Femur (tissue), 1 donor: ENCODE measurements at regions not wholly inside any gene's neighbourhood (a gene's known extent, or its start where the extent isn't known, plus 50 kb on each side); places are given as distances from the start of the nearest gene placed in this dataset.

ENCODE experiments used
- DNase-seq: peaks from one replicate; pipeline ENCODE4 v3.0.0-alpha.2; 2017

DNA sequence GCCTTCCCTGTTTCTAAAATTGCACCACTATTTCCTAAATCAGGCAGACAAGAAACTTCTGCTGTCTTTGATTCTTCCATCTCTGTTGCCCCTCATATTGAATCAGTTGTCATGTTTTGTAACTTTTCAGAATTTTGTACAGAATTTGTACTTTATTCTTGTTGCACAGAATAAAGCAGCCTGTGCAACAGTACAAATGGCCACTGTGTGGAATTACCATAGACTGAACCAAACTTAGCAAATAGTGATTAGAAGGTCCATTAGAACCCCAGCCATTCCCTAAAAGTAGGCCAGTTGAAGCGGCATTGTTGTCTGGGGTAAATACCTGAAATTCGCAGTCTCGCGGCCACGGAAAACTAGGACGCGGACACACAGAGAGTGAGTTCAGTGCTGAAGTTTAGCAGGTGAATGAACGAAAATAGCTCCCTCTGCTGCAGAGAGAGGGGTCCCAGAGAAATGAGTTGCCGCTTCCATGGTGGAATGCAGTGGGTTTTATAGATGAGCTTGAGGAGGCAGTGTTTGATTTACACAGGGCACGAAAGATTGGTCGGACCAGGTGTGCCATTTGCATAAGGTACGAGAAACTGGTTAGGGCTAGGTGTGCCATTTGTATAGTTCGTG, 71.8 kb downstream of the C4orf33 start:
- DNase-seq: no peak

- DNase-seq: no peak
These were observed 76.2 kb downstream of the C4orf33 start for GRCh38 chr4:129172181-129172580.

- DNase-seq: no peak
These were observed 80.9 kb downstream of the C4orf33 start for GRCh38 chr4:129176864-129177263.

DNA sequence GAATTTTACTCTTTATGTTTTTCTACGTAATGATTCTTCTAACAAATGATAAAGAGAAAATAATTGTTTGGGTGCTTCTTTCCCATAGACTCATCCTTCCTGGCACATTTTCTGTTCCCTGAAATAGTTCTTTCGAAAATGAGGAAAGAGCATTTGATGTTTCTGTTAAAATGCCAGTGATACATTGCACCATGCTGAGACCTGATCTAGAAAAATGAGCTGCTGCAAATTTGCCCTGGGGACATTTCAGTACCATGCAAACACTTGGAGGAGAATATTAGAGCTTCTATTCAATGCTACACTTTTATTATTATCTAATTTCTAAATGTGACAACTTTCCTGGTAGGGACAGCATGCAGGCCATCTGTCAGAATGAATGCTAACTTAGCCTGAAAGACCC, 83.3 kb downstream of the C4orf33 start:
- DNase-seq: no peak

DNA sequence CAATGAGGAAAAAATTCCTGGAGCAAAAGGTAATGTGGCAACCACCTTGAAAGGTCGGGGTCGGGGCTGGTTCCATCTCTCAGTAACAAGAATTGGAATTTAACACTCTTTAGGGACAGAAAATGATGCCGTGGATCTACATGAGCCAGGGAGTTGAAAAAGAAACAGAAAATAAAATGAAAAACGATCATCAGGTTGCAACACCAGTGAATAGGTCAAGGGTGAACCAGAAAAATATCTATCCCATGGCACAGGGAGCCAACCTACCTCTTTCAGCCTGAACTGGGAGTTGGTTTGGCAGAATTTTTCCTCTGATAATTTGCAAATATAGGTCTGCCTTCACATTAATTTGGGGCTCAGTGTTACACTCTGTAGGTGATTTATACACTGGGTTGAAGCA, 93.7 kb downstream of the C4orf33 start:
- no peak for DNase-seq

DNA sequence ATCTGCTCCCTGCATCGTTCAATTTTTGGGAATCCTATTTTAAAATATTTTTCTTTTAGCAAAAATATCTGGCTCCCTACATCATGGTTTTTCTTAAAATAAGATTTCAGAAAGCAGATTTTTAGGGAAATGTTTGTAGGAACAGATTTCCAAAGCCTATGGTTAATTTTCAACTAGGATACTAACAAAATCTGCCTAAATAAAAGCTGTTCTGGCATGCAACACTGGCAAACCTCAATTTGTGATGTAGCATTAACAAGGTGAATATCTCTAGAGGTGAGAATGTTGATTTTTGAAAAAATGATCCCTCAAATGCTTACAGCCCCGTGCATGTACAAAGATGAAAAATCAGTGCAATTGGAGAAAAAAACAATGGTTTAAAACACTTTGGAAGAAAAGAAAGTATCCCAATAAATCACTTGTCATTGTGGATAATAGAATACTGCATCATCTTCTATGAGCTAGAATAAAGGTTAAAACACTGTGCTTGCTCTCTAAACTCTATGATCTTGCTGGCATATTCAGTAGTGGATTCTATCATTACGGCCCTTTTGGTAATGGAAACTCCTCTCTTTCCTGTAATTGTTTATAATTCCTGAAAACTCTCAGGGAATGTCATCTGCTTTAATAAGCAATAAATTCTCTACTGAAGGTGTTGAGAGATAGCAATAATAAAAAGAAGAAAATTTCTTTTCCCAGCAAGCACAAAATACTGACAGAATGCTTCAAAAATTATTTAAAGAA, 97.6 kb downstream of the C4orf33 start:
- DNase-seq: no peak

DNA sequence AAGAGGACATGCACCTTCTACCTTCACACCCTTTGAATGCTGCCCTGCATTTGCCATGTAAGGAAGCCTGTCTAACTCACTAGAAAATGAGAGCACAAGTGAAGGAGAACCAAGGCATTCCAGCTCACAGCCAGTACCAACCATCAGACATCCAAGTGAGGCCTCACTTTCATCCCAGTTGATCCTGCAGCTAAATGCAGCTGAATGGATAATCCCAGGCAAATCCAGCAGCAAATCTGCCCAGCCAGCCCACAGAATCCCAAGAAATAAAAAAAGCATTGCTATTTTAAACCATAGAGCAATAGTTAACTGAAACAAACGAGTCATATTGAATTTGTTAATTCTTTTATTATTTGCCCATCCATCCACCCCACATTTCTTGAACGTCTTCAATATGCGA, 112.5 kb downstream of the C4orf33 start:
- no peak for DNase-seq

GRCh38 chr4:129213692-129214091, 117.7 kb downstream of the C4orf33 start:
- no peak for DNase-seq

DNA sequence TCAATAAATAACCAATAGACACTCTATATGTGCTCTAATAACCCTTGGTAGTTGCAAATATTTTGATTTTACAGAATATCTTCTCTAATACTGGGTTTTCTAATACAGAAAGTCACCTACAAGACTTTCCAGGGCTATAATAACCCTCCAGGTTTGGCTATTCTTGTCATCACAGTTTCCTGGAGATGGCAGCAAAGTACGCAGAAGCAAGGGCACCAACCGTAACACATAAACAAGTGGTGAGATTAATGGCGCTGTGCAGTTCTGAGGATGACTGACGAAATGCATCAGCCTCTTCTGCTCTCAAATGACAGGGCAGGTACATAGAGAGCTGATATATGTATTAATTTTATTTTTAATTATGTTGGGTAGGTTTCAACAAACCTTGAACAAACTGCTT, 122.4 kb downstream of the C4orf33 start:
- peak; percentile 21 for DNase-seq

DNA sequence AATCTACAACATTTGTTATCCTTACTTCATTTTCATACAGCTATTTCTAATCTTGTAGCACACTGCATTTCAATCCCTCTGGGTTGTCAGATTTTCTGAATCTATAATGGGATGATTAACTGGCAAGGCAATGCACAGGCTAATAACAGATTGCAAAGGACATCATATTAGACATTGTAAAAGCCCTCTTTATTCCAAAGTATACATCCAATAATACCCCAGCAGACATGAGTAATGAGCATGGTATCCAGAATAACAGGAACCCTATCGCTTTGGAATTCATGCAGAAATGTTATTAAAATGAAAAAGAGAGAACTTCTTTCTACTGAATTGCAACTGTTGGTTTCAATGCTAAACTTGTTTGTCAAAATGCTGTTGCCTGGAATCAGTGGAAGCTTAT, 122.9 kb downstream of the C4orf33 start:
- DNase-seq: no peak

DNA sequence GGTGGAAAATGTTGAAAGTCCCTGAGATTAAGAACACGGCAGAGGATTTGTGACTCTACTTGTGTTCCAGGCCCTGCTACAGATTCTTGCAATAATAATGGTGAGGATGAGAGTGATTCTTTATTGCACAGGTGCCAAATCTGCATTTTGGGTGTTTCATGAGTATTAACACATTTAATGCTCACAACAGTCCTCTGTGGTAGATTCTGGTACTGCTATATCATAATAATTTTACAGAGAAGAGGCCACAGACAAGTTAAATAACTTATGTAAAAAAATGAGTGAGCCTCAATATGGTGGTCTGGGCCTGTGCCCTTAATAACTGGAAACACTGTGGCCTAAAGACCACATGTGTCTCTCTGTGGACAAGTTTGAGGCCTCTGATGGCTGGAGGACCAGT, 124.3 kb downstream of the C4orf33 start:
- DNase-seq: no peak

DNA sequence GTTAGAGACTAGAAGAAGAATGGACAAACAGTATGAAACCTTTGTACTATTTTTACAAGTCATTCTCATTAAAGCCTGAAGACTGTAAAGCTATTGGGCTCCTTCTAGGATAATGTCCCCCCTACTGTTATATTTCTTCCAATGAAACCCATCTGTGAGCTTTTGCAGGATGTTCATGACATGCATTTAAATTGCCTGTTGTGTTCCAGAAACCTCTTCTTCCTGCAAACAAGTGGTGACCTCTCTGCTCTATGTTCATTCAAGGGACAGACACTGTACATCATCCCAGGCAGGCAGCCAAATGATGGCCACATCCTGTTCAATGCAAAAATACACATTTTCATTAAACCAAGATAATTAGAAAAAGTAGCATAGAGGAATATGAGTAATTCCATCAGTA, 128.0 kb downstream of the C4orf33 start:
- DNase-seq: no peak

DNA sequence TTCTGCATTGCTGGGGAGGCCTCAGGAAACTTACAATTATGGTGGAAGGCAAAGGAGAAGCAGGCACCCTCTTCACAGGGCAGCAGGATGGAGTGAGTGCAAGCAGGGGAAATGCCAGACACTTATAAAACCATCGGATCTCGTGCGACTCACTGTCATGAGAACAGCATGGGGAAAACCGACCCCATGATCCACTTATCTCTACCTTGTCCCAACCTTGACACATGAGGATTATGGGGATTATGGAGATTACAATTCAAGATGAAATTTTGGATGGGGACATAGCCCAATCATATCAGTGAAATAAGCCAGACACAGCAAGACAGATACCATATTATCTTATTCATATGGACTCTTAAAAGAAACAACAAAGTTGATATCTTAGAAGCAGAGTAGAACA, 134.9 kb downstream of the C4orf33 start:
- no peak for DNase-seq

- DNase-seq: no peak
These were observed 136.1 kb downstream of the C4orf33 start for GRCh38 chr4:129231945-129232588.

DNA sequence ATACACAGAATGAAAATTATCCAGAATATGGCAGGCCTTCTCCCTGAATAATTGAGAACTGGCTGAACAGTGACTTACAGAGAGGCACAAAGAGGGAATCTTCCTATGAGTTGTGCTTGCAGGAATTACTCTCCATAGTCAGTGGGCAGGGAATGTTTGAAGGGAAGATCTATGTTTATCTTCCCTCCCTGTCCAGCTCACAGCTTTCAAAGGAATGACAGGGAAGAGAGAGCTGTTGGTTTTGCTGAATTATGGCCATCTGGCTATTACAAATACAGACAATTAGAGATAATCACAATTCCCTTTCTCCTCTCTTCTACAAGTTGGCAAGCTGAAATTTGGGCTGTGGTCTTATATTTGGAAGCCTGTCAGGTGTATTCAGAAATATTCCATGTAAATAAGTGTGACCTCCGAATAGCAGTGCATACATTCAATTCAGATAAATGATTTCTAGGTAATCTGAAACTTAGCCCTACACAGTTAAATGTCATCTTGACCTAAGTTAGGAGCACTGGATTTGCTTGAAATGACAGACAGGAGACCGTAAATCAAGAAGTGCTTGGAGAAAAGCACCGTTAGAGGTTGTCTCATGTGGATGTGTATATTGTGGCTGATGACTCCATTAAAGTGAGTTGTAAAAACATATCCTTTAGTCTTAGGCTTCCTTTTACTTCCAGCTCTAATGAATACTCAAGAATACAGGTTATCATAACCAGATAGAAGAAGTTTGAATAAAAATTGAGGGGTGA, 136.8 kb downstream of the C4orf33 start:
- no peak for DNase-seq

- DNase-seq: no peak
These were observed 137.7 kb downstream of the C4orf33 start for GRCh38 chr4:129233691-129234090.

DNA sequence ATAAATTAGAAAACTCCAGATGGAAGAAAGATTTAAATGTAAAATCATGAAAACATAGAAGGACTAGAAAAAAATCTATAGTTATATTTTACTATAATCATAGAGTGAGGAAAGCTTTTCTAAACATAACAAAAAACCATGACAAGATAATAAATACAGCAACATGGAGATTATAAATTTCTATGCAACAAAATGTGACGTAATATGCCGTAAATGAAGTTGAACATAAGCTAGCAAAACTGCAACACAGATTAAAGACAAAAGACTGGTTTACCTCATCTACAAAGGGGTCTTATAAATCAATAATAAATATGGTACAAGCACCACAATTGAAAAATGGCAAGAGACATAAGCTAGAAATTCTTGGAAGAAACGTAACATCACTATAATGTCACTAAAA, 140.4 kb downstream of the C4orf33 start:
- no peak for DNase-seq

DNA sequence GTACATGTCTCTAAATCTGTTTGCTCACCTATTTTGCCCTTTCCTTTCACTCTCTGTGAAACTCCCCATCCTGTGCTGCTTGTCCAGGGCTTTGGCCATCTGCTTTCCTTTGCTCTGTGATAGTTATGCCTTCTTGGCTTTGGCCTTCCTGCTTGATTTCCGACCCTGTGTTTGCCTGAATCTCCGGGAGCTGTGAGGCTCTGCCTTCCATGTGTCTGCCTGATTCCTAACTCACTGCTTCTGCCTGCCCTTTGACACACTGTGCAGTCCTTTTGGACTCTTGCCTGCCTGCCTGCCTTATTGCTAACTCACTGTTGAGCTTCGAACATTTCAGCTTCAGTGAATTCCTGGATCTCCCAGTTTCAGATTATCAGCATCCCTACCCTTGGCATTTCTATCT, 143.1 kb downstream of the C4orf33 start:
- DNase-seq: peak; percentile 20

DNA sequence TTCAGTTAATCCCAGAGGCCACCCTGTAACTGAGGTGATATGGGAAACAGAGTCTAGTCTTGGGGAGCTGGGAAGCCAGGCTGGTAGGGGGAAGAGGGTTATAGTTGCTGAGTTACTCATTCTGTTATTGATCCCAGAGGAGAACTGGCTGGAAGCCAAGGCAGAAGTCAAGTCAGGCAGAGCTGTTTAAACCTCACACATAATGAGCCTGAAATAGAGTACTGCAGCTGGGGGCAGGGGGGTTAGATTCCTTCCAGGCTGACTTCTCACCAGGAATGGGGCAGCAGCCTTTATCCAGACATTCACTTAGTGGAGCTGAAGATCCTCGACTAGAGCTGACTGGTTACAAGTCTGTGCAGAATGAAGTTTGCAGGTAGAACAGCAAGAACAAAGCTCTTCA, 144.9 kb downstream of the C4orf33 start:
- DNase-seq: no peak

DNA sequence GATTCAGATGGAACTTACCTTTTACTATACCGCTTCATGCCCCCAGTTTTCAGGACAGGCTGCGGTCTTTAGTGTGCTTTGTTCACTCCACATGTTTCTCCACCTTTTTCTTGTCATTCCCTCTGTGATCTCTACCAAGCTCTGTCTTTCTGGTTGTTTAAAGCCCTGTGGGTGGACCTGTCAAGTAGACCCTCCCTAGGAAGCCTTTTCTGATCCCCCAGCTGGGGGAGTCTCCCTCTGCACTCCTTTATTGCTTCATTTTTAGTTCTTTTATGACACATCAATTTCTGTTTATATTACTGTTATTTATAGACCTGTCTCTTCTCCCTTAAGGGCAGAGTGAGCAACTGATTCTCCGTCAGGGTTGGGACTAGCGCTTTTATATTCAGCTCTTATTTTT, 150.2 kb downstream of the C4orf33 start:
- no peak for DNase-seq

DNA sequence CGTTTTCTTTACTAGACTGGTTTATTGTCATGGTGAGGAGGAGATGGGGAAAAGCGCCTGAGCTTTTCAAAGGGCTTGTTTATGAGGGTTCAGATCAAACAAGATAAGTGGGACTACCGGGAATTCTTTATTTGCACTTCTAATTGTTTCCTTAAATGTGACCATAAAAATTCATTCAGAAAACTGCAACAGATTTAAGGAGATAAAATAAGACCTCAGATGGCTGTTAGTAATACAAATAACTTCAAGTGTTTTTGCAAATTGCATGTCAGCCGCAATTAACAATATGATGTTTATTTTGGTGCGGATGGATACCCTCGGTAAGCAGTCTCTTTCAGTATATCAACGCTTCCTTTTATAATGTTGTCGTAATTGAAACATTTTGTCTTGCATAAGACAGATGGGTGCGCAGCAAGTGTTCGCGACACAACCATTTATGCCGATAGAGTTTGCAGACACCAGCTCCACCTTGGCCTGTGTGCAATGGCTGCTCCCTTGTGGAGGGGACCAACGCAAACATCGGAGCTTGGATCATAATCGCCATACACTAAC, 151.0 kb downstream of the C4orf33 start:
- DNase-seq: no peak

DNA sequence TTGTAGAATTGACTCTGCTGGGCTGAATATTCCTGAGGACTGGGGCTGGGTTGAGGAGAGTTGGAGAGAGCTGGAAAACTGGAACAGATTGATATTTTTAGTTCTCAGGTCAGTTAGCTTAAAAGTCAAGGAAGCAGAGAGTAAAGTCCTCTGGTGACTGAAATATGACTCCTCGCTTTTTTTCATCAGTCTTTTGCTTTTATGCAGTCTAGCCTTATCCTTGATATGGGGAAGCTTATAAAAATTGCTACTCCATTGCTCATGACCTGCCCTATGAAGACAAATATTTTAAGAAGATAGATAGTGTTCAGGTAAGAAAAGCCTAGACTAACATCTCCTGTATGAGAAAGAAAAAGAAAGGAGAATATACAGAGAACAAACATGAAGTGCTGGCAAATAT, 152.7 kb downstream of the C4orf33 start:
- no peak for DNase-seq

GRCh38 chr4:129254126-129254525, 158.2 kb downstream of the C4orf33 start:
- no peak for DNase-seq
